GM21381 (cell line): ENCODE measurements at regions not wholly inside any gene's neighbourhood (a gene's known extent, or its start where the extent isn't known, plus 50 kb on each side); places are given as distances from the start of the nearest gene placed in this dataset.
"Not testable (repeated sequence)": the region's sequence is repeated elsewhere in the genome, so short reads cannot be mapped to it uniquely, and the experiment has no call there.

Experiments
- ATAC-seq: cut with Tn5 transposase; IDR thresholded peaks from one replicate; pipeline ENCODE4 v1.9.1; 2021; ENCODE audit warnings: mild to moderate bottlenecking, moderate library complexity; ENCODE audit not compliant: unreplicated experiment

DNA sequence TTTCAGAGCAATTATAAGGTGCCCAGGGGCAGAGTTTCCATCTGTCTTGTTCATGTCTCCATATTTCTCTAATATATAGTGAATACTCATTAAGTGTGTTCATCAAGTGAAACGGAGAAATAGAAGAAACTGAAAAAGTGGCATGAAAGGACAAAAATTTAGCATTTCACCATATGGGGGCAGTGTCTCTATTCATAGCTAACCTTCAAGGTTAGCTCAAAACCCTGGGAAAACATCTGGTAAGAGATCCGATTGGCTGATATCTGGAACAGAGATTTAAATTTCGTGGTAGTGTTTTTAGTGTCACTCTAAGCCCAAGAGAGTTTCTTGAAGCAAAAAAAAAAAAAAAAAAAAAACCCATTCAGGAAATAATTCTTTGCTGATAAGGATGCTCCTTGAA lies 367.5 kb downstream of the DAD1 start:
- ATAC-seq: no peak

GRCh38 chr14:22220427-22220826 lies 368.6 kb downstream of the DAD1 start:
- no peak for ATAC-seq

- ATAC-seq: no peak
Observed at GRCh38 chr14:22218728-22219127, 370.3 kb downstream of the DAD1 start.

- no peak for ATAC-seq
Observed at GRCh38 chr14:22213120-22213519, 375.9 kb downstream of the DAD1 start.

DNA sequence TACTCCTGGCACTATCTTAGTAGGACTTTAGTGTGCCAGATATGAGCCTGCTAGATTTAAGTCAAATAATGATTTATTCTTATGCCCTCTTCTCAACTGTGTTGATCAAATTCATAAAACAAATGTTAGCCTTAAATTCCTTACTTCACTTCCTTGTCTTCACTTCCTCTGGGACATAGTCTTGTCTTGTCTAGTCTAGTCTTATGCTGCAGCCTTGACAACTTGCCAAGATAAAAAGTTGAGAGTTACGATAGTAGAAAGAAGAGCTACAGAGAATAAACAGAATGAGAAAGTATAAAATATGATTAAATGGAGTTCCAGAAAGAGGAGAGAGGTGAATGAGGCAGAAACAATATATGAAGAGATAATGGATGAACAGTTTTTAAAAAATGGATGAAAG lies 378.1 kb downstream of the DAD1 start:
- no peak for ATAC-seq

DNA sequence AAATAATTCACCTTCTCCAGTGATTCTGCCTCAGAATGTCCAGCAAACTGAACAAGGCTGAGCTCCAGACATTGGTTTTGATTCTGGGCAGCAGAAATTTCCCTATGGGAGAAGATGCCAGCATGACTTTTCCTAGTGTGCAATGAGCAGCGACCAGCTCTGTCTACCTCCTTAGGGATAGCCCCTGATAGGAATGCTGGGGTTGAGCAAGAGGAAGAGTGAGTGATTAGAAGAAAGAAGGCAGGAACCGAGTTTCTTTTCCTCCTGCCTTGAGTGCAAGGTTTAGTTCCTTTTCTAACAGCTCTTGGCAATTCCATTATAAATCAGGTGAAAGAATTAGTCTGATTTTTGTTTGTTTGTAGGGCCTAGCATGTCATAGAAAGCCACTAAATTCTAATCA lies 379.0 kb downstream of the DAD1 start:
- no peak for ATAC-seq

DNA sequence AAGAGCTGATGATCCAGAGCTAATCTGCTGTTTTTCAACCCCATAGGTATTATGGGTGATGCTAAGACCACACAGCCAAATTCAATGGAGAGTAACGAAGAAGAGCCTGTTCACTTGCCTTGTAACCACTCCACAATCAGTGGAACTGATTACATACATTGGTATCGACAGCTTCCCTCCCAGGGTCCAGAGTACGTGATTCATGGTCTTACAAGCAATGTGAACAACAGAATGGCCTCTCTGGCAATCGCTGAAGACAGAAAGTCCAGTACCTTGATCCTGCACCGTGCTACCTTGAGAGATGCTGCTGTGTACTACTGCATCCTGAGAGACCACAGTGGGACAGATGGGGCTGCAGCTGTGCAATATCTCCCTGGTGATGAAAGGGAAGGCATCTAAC lies 386.0 kb downstream of the DAD1 start:
- no peak for ATAC-seq

- ATAC-seq: no peak
Observed at GRCh38 chr14:22202313-22202712, 386.7 kb downstream of the DAD1 start.

GRCh38 chr14:22200977-22201605 lies 387.9 kb downstream of the DAD1 start:
- ATAC-seq: peak; percentile 55

DNA sequence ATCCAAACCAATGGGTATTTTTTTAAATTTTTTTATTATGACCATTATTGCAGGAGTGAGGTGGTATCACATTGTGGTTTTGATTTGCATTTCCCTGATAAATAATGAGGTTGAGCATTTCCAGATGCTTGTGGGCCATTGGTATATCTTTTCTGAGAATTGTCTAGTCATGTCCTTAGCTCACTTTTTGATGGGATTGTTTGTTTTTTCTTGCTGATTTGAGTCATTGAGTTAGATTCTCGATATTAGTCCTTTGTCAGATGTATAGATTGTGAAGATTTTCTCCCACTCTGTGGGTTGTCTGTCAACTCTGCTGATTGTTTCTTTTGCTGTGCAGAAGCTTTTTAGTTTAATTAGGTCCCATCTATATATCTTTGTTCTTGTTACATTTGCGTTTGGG lies 388.9 kb downstream of the DAD1 start:
- not testable (repeated sequence) for ATAC-seq

DNA sequence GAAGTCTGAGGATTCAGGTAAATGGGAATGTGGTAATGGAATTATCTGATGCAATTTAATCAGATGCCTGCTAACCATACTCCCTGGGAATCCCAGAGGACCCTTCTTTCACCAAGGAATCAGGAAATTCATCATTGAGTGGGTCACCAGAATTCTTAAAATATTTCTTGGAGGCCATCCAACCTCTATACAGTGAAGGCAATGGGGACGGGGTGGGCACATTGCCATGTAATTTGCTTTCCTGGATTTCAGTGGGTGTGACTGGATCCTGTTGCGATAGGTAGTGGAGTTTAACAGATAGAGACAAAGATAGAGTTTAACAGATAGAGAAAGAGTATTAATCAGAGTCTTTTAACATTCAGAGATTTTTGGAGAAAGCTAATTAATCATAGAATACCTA lies 394.4 kb downstream of the DAD1 start:
- ATAC-seq: no peak

GRCh38 chr14:22190411-22191191 lies 398.4 kb downstream of the DAD1 start:
- no peak for ATAC-seq

- no peak for ATAC-seq
Observed at GRCh38 chr14:22189881-22190280, 399.1 kb downstream of the DAD1 start.

- ATAC-seq: no peak
Observed at GRCh38 chr14:22188318-22188717, 400.7 kb downstream of the DAD1 start.

- no peak for ATAC-seq
Observed at GRCh38 chr14:22185789-22186188, 403.2 kb downstream of the DAD1 start.

GRCh38 chr14:22185191-22185590 lies 403.8 kb downstream of the DAD1 start:
- no peak for ATAC-seq

- ATAC-seq: no peak
Observed at GRCh38 chr14:22184830-22185168, 404.2 kb downstream of the DAD1 start.

- no peak for ATAC-seq
Observed at GRCh38 chr14:22184157-22184829, 404.7 kb downstream of the DAD1 start.

DNA sequence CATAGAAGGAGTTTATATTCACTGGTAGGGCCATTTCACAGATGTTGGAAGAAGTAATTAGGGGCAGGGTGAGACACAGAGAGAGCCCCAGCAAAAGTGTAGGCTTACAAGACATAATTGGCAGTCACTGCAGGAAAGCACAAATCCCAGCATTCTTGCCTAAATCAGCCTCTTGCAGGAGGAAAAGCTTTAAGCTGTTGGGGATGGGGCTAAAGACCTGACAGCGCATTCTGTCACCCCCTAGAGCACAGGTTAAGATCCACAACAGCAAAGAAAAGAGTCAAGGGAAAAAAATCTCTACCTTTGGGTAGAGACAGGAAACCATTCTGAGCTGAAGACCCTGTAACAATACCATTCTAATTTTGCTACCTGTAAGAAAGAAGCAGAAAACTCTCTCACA lies 409.0 kb downstream of the DAD1 start:
- ATAC-seq: no peak

- ATAC-seq: no peak
Observed at GRCh38 chr14:22179190-22179589, 409.8 kb downstream of the DAD1 start.

DNA sequence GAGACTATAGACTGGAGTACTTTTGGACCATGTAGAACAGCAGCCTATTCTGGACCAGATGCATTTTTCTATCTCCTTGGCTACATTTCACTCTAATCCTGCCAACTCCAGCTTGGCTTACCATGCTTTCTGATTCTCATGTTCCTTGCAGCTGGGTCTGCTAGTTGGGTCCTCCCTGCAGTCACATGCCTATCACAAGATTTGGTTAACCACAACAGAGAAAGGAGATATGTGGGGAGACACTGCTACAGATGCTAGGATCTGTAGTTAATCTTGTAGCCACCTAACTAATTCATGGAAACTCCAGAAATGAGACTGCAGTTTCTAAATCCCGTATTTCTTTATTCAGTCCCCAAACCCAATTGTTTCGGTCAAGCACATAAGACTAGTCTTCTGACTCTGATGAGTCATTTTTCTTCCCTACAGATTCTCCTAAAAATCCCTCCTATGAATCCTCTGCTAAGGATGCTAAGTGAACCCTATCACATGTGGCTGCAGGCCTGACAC lies 410.6 kb downstream of the DAD1 start:
- ATAC-seq: no peak

GRCh38 chr14:22177870-22178269 lies 411.2 kb downstream of the DAD1 start:
- no peak for ATAC-seq
